NCI-H526 (cell line): ENCODE measurements at regions not wholly inside any gene's neighbourhood (a gene's known extent, or its start where the extent isn't known, plus 50 kb on each side); places are given as distances from the start of the nearest gene placed in this dataset.
"Not testable (repeated sequence)": the region's sequence is repeated elsewhere in the genome, so short reads cannot be mapped to it uniquely, and the experiment has no call there.

Experiments
- DNase-seq, 2 experiments: peaks; one replicate each; lab custom pipeline; 2025; lab: John Stamatoyannopoulos, UW

GRCh38 chr5:127133071-127133470, 59.8 kb upstream of the C5orf63 start:
- DNase-seq: no peak

DNA sequence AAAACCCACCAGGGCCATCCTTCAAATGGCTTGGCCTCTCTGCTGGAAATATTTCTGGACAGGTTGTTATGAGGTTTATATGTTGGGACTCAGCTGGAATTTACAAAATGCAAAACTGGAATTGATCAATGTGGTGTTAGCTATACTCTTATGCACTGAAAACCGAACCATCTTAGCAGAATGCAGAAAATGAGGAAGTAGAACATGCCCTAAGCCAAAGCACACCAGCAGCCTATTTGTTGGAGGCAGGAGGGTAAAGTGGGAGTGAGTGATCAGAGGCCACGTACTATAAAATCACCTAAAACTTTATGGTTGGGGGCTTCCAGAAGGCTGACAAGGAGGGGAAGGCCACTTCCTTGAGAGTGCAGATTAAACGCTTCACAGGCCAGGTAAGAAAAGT, 63.6 kb upstream of the C5orf63 start:
- no peak for DNase-seq

DNA sequence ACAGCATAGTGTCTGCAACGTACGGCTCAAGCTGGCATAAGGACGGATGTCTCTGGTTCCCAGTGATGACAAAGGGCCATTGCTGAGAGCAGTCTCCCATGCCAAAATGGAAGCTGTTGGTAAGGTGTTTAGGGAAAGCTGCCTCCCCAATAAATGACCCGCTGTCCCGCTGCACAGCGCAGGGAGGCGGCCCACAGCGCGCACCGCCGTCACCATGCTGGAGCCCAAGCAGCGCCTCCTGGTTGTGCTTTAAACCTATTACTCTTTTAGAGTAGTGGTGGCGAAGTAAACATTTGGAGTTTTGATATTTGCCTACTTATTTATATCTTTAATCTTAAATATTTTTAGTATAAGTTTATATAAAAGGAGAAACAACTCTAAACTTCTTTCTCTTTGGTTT, 70.4 kb upstream of the C5orf63 start:
- no peak for DNase-seq

GRCh38 chr5:127153031-127153430, 79.7 kb upstream of the C5orf63 start:
- DNase-seq: no peak

DNA sequence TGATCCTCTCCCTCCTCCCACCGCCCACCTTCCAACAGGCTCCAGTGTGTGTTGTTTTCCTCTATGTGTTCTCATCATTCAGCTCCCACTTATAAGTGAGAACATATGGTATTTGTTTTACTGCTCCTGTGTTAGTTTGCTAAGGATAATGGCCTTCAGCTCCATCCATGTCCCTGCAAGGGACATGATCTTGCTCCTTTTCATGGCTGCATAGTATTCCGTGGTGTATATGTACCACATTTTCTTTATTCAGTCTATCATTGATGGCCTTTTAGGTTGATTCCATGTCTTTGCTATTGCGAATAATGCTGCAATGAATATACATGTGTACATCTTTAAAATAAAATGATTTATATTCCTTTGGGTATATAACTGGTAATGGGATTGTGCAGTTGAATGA, 80.2 kb upstream of the C5orf63 start:
- no peak for DNase-seq

DNA sequence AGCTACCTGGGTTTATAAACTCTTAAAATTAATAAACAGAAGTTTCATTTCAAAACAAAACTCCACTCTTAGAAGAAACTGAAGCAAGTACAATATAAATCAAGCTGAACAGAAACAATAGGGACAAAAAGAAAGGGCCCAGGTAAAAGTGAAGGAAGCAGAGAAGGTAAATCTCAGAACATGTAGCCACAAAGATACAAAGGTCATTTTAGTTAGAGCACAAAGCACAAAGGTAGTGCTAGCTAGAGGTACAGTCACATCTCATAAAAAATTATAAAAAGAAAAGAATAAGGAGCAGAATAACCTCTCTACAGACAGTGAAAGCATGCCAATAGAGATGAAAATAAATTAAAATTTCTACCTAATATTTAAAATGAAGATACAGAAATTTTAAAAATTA, 90.4 kb upstream of the C5orf63 start:
- DNase-seq: no peak

DNA sequence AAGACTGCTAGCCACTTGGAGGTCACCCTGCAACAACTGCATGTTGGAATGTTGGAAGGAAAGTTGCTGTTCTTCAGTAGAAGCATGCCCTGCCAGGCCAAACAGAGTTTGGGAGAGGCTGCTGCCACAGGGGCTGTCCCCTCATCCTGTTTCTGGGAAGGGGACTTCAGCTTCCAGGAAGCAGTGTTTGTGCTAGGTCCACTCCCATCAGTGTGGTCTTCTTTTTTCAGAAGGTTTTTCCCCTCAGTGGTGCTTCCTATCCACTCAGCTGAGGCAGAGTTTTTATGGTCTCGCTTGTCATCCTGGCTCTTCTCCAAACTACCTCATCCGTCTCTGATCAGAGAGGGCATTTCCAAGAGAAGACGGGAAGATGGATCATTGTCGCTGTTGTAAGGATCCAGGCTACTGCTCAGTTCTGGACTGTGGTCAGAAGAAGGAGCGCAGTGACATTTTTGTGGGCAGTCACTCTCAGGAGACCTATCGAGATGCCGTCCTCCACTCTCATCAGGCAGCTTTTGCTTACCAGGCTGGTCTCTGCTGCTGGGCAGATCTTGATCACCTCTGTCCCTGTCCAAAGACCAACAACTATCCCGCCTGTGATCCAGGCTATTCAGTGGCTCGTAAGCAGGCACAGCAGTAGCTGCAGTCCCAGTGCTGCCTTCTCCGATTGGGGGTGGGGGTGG, 97.8 kb upstream of the C5orf63 start:
- no peak for DNase-seq

- no peak for DNase-seq
Observed at GRCh38 chr5:127176769-127177168, 103.5 kb upstream of the C5orf63 start.

- not testable (repeated sequence) for DNase-seq
Observed at GRCh38 chr5:127182631-127183030, 108.0 kb upstream of the MEGF10 start.

GRCh38 chr5:127183332-127183731, 107.3 kb upstream of the MEGF10 start:
- DNase-seq: no peak

- no peak for DNase-seq
Observed at GRCh38 chr5:127184851-127185250, 105.7 kb upstream of the MEGF10 start.

DNA sequence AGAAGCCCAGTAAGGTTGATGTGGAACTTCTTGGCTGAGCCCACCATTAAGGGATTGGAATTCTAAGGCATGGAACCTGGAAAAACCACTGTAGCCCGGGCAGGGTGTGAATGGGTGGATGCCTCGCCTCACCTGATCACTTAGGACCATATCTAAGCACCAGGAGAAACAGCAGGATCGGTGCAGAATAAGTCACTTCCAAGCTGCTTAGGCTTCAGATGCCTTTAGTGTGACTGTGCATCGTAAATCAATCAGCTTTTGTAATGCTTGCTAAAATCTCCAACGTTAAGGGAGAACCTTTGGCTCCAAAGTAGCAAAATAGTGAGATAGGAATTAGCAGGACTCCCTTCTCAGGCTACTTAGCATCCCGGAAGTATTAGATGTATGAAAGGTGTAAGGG, 103.9 kb upstream of the MEGF10 start:
- DNase-seq: no peak

DNA sequence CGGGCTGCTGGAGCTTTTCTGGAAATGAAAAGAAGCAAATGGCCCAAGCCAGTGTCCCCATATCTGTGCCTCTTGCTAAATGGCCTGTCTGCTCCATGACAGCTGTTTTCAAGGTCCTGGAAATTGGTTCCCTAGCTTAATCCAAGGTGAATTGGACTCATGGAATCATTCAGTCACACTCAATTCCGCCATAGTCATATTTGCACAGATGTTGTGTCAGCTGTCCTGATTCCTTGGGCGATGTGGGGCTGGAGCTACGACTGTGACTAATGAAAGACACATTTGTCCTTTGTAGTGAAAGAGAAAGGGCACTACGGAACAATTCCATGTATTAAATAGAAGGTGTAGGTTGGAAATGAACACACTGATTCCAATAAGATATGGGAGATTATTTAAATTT, 102.9 kb upstream of the MEGF10 start:
- DNase-seq: no peak

DNA sequence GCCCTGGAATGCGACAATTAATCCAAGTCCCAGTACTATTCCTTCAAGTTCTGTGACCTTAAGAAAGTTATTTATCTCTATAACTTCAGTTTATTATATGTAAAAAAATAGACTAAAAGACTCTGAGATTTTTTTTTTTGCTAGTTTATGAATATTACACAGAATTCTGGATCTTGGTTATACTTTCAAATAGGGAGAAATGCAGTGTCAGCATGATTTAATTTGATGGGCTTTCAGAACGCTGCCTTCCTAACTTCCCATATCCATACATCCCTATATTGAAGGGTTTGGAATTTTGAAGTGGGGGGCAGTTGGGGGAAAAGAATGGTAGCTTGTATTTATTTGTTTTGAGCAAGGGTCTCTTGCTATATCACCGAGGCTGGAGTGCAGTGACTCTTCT, 98.4 kb upstream of the MEGF10 start:
- DNase-seq: no peak

GRCh38 chr5:127192836-127193338, 97.7 kb upstream of the MEGF10 start:
- no peak for DNase-seq

GRCh38 chr5:127196042-127196441, 94.6 kb upstream of the MEGF10 start:
- DNase-seq: no peak

DNA sequence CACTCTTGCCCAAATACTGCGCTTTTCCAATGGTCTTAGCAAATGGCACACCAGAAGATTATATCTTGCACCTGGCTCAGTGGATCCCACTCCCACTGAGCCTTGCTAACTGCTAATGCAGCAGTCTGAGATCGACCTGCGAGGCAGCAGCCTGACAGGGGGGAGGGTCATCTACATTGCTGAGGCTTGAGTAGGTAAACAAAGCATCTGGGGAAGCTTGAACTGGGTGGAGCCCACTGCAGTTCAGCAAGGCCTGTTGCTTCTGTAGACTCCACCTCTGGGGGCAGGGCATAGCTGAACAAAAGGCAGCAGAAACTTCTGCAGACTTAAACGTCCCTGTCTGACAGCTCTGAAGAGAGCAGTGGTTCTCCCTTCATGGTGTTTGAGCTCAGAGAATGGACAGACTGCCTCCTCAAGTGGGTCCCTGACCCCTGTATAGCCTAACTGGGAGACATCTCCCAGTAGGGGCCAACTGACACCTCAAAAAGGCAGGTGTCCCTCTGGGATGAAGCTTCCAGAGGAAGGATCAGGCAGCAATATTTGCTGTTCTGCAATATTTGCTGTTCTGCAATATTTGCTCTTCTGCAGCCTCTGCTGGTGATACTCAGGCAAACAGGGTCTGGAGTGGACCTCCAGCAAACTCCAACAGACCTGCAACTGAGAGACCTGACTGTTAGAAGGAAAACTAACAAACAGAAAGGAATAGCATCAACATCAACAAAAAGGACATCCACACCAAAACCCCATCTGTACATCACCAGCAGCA, 93.0 kb upstream of the MEGF10 start:
- not testable (repeated sequence) for DNase-seq

DNA sequence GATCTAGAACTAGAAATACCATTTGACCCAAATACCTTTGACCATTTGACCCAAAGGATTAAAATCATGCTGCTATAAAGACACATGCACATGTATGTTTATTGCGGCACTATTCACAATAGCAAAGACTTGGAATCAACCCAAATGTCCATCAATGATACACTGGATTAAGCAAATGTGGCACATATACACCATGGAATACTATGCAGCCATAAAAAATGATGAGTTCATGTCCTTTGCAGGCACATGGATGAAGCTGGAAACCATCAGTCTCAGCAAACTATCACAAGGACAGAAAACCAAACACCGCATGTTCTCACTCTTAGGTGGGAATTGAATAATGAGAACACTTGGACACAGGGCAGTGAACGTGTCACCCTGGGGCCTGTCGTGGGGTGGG, 87.9 kb upstream of the MEGF10 start:
- not testable (repeated sequence) for DNase-seq

GRCh38 chr5:127203818-127204217, 86.8 kb upstream of the MEGF10 start:
- no peak for DNase-seq

GRCh38 chr5:127205147-127205546, 85.4 kb upstream of the MEGF10 start:
- no peak for DNase-seq

GRCh38 chr5:127206320-127207113, 84.1 kb upstream of the MEGF10 start:
- peak; percentile 38 to 67 for DNase-seq

DNA sequence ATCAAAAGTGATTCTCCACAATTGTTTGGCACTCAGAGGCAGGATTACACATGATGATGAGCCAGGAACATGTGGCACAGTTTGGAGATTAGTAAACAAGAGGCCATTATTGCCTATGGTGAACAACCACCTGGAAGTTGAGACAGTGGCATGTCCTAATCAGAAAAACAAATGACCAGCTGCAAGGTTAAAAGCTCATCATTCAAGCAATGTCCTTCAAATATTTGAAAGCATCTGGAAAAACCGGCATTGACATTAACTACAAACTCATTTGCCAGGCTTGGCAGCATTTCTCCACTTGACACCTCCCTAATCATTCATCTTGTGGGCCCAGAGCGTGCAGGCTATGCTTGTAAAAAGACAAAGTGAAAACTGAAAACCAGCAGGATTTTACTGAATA, 80.6 kb upstream of the MEGF10 start:
- DNase-seq: peak in 1 of 2 experiments; percentile 29

GRCh38 chr5:127213231-127213630, 77.4 kb upstream of the MEGF10 start:
- DNase-seq: no peak
